DND-41 (cell line): ENCODE measurements at regions not wholly inside any gene's neighbourhood (a gene's known extent, or its start where the extent isn't known, plus 50 kb on each side); places are given as distances from the start of the nearest gene placed in this dataset.

Source experiments
- CTCF ChIP-seq: IDR thresholded peaks from 2 replicates; pipeline ENCODE4 v1.5.1; 2012; ENCODE audit warnings: borderline replicate concordance, low read length, moderate library complexity, mild to moderate bottlenecking; ENCODE audit not compliant: poor library complexity, severe bottlenecking; ENCODE audit errors: extremely low read depth
- EZH2 ChIP-seq: IDR thresholded peaks from 3 replicates; pipeline ENCODE4 v1.6.1; 2012; ENCODE audit warnings: borderline replicate concordance, low read depth, mild to moderate bottlenecking, moderate library complexity, low read length, inconsistent platforms; ENCODE audit not compliant: severe bottlenecking

- no peak for TF ChIP-seq CTCF
- TF ChIP-seq EZH2 = no peak
Observed at GRCh38 chr2:180240774-180241173, 233.7 kb upstream of the CWC22 start.
